Ascending aorta (tissue), 2 donors: ENCODE measurements at regions not wholly inside any gene's neighbourhood (a gene's known extent, or its start where the extent isn't known, plus 50 kb on each side); places are given as distances from the start of the nearest gene placed in this dataset.

Source experiments
- DNase-seq, 2 donors: peaks; one replicate each; pipeline ENCODE4 v3.0.0-alpha.2; 2019; ENCODE audit warnings: low spot score in 2 of 2
- H3K27ac ChIP-seq, 2 donors: fragments of 200-600 bp; sonication (generic); one replicate each; pipeline ENCODE4 v1.5.1; 2016 to 2017; ENCODE audit warnings: mild to moderate bottlenecking in 1 of 2
- H3K27me3 ChIP-seq: fragments of 200-600 bp; sonication (generic); one replicate; pipeline ENCODE4 v1.5.1; 2017
- H3K36me3 ChIP-seq, 2 donors: fragments of 200-600 bp; sonication (generic); one replicate each; pipeline ENCODE4 v1.5.1; 2016
- H3K4me1 ChIP-seq, 2 donors: fragments of 200-600 bp; sonication (generic); one replicate each; pipeline ENCODE4 v1.5.1; 2016 to 2017; ENCODE audit warnings: mild to moderate bottlenecking in 1 of 2
- H3K4me3 ChIP-seq, 2 donors: fragments of 200-600 bp; sonication (generic); one replicate each; pipeline ENCODE4 v1.5.1; 2016 to 2017; ENCODE audit warnings: mild to moderate bottlenecking in 1 of 2
- H3K9me3 ChIP-seq, 2 donors: fragments of 200-600 bp; sonication (generic); one replicate each; pipeline ENCODE4 v1.5.1; 2016
- CTCF ChIP-seq, 3 experiments: fragments of 200-600 bp in 2 of 3; fragments of 450-650 bp in 1 of 3; sonication (generic) in 2 of 3; IDR thresholded peaks; one replicate each; pipeline ENCODE4 v1.5.1; 2016 to 2019; ENCODE audit warnings: antibody characterized with exemption in 3 of 3, mild to moderate bottlenecking in 1 of 3, moderate library complexity in 1 of 3
- intact Hi-C: fragments of 100-400 bp; cut with DNase I; formaldehyde crosslinking; loops from one replicate; pipeline ENCODE4 v1.15.1; 2023

DNA sequence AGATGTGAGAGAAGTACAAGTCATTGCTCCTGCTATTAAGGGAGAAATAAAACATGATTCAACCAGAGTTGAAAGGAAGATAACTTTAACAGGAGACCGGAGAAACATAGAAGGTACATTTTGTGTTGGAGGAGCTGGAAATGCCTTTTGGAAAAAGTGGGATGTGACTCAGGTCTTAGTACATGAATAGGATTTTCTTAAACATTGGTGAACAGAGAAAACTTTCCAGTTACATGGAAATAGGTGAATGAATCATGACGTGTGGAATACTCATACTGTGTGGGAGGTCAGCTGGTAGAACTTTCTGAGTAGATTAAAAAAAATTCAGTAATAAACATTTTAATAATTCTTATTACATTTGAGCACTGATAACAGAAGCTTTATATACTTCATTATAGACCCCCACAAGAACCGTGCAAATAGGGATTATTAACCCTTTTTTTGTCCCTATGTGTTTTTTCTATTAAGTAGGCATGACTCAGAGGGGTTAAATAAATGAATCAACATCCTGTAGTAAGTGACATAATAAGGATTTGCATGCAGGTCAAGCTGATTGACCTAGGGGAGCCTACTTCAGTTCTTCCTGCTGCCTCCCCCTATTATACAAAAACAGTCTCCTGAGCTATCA, 710.5 kb downstream of the NOVA1 start:
- H3K36me3 ChIP-seq, result no peaks in the 10 kb centered on the region
- intact Hi-C loops, result no loop called here
- H3K9me3 ChIP-seq, result no peaks in the 10 kb centered on the region
- no peak overlapping the region for H3K27ac ChIP-seq
- H3K4me3 ChIP-seq, result no peak overlapping the region
- DNase-seq, result no peak
- no peaks in the 10 kb centered on the region for H3K27me3 ChIP-seq
- no peaks in the 10 kb centered on the region for H3K4me1 ChIP-seq
- TF ChIP-seq CTCF (IDR thresholded peaks at IDR 0.05), result no peak

DNA sequence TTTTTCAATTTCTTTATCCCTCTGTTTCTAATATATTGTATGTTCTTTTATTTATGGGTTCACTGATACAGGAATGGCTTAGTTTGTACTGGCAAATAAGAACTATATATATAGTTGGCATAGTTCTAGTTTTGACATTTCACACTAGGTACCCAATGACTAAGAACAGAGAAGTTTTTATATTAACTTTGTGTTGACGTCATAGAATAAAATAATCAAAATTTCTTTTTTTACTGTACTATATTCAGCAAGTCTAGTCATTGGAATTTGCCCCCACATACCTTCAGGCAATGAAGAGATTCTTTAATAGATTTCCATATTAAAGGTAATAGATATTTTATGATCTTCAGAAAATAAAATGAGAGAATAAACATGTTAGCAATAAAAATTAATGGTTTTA, 713.2 kb downstream of the NOVA1 start:
- no peaks in the 10 kb centered on the region for H3K36me3 ChIP-seq
- intact Hi-C loops, result no loop called here
- no peaks in the 10 kb centered on the region for H3K4me1 ChIP-seq
- H3K27me3 ChIP-seq, result no peaks in the 10 kb centered on the region
- no peaks in the 10 kb centered on the region for H3K9me3 ChIP-seq
- no peak overlapping the region for H3K27ac ChIP-seq
- TF ChIP-seq CTCF (IDR thresholded peaks at IDR 0.05), result no peak
- no peak for DNase-seq
- H3K4me3 ChIP-seq, result no peak overlapping the region

DNA sequence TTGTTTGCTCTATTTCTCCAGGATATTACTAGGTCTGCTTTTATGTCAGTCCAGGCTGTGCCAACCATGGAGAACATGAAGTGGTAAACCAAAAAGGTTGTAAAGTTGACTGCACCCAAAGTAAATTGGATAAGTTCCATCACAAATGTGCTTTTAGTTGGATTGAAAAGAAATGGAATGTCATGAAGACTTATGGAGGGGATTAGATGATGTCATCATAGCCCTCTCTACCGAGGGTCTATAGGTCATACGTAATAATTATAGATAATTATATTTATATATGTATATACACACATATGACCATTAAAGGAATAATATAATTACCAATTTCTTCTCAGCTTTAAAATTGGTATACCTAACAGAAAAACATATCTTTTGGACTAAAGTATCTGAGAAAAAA, 714.9 kb downstream of the NOVA1 start:
- no peaks in the 10 kb centered on the region for H3K9me3 ChIP-seq
- H3K27ac ChIP-seq, result no peak overlapping the region
- H3K4me3 ChIP-seq, result no peak overlapping the region
- TF ChIP-seq CTCF (IDR thresholded peaks at IDR 0.05), result no peak
- DNase-seq, result no peak
- no peaks in the 10 kb centered on the region for H3K36me3 ChIP-seq
- no peaks in the 10 kb centered on the region for H3K27me3 ChIP-seq
- no peaks in the 10 kb centered on the region for H3K4me1 ChIP-seq
- intact Hi-C loops, result no loop called here

- no peak for DNase-seq
- Histone ChIP-seq H3K4me1 (no peaks in the 10 kb centered on the region), H3K36me3 (no peaks in the 10 kb centered on the region), H3K9me3 (no peaks in the 10 kb centered on the region), H3K27me3 (no peaks in the 10 kb centered on the region), H3K27ac (no peak overlapping the region), H3K4me3 (no peak overlapping the region)
- TF ChIP-seq CTCF (IDR thresholded peaks at IDR 0.05), result no peak
- intact Hi-C loops, result no loop called here
These were observed 722.4 kb downstream of the NOVA1 start for GRCh38 chr14:25875475-25875874.

DNA sequence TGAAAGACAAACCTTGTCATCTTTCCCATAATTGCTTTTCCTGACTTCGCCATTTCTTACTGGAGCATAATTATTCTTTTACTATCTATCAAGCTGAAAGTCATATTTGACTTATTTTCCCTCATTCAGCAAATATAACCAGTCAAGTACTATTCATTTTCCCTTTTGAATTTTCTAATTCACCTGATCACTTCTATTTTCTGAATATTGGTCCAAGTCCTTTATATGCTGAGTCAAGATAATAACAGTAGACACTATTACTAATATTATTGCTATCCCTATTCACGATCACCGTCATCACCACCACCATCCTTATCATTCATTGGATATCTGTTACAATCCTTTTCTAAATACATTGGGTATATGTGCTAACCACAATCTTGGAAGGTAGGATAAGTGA, 728.0 kb downstream of the NOVA1 start:
- no peaks in the 10 kb centered on the region for H3K36me3 ChIP-seq
- no peaks in the 10 kb centered on the region for H3K4me1 ChIP-seq
- H3K27ac ChIP-seq, result no peak overlapping the region
- intact Hi-C loops, result no loop called here
- H3K27me3 ChIP-seq, result no peaks in the 10 kb centered on the region
- H3K4me3 ChIP-seq, result no peak overlapping the region
- DNase-seq, result no peak
- TF ChIP-seq CTCF (IDR thresholded peaks at IDR 0.05), result no peak
- H3K9me3 ChIP-seq, result no peaks in the 10 kb centered on the region
